HCEC 1CT (cell line): ENCODE measurements at regions not wholly inside any gene's neighbourhood (a gene's known extent, or its start where the extent isn't known, plus 50 kb on each side); places are given as distances from the start of the nearest gene placed in this dataset.
A peak's percentile ranks its signal among the peaks of the same experiment; 100 is the strongest.

ENCODE experiments used
- DNase-seq: peaks from one replicate; pipeline ENCODE4 v3.0.0-alpha.2; 2017

DNA sequence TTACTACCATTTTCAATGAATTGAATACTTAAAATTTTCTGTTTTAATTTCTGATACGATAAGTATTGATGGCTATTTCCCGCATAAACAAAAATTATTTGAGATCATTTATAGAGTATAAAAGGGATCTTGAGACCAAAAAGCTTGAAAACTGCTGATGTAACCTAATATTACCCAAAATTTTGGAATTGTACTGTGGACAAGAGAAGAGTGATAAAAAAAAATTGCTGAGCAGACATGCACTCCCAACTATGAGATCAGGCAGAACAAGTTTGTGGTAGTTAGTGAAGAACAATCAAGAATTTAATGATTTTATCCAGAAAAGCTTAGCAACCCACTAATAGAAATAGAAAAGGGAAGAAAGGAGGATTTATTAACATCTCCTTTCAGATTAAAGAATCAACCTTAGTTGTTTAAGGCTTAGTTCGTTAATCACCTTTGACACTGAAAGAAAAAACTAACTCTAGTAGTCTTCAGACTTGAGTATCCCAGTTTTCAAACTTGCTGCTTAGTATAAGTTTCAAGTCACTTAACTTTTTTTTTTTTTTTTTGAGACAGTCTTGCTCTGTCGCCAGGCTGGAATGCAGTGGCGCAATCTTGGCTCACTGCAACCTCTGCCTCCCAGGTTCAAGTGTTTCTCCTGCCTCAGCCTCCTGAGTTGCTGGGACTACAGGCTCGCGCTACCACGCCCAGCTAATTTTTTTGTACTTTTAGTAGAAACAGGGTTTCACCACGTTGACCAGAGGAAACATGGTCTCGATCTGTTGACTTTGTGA lies 50.6 kb upstream of the ZC3HAV1 start:
- DNase-seq = no peak

DNA sequence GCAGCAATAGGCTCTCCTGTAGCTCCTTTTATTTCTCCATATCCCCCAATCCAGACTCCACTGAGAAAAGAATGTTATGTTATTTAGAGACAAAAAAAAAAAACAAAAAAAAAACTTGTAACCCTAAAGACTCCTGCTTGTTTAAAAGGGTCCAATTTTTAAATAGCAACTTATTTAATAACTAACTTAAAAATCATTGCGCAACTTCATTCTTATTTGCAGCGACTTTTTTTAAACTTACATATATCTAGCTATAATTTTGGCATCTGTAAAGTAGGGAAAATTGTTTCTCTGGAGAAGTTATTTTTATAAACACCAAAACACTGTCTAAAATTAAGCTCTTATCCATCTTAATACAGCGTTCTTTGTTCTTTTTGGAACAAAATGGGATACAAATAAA lies 59.0 kb upstream of the ZC3HAV1 start:
- no peak for DNase-seq

DNA sequence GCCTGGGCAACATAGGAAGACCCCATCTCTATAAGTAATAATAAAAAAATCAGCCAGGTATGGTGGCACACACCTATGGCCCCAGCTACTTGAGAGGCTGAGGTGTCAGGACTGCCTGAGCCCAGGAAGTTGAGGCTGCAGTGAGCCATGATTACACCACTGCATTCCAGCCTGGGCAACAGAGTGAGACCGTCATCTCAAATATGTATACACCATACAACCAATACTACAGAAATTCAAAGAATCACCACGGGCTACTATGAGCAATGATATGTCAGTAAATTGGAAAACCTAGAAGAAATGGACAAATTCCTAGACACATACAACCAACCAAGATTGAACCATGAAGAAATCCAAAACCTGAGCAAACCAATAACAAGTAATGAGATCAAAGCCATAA lies 60.3 kb upstream of the ZC3HAV1 start:
- DNase-seq = peak; percentile 12

DNA sequence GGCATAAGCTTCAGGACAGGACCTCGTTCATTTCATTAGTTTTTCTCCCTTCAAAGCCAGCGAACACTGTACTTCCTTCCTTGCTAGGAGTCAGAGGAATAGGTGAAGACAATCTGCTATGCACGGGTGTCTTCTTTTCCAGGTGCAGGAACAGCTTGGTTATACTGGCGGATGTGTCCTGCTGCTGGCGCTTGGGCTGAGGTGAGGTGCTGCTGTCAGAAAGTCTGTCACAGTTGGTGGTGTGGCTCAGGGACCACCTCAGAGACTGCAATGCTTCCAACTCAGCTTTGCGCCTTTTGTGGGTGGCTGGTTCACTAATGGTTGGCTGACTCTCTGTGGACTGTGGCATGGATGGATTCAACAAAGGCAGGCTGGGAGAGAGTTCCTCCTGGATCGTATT lies 58.3 kb upstream of the UBN2 start:
- DNase-seq = no peak

DNA sequence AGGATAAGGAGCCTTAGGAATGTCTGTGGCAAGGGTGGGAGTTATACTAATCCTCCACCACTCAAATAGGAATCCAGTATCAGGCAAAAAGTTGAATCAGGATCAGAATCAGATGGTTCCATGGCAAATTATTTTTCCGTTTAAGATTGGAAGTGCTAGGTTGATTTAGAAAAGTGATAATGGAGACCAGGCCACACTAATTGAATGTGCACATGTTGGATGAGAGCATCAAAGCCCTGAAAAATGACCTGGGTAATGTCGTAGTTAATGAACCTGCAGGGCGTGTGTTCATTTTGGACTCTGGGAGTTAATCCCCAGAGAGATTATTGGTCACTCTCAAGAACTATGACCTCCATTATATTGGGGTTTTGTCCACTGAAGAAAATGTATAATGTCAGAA lies 53.3 kb upstream of the UBN2 start:
- no peak for DNase-seq

DNA sequence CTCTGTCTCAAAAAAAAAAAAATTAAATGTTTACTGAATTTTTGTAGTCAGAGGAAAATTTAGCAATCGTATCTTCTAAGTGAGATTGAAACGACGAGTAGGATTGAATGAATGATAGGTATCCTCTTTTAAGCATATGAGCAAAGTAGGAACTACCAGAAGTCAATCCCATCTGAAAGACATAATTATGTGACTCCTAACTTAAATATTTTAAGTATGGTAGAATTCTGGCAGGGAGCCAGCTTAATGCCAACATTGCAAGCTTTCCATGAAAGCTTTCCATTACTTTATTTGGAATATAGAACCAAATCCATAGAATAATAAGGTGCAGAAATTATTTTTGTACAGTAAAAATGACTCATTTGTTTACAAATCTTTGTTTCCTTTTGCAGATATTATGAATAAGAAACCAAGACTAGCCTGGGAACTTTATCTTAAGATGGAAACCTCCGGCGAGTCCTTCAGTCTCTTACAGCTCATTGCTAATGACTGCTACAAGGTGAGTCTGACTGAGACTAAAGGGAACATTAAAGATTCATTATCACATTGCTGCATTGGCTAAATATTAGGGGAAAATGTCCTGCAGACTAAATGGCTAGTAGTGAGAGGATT lies 50.2 kb upstream of the UBN2 start:
- peak; percentile 6 for DNase-seq
